GM23338 (cell line): ENCODE measurements at regions not wholly inside any gene's neighbourhood (a gene's known extent, or its start where the extent isn't known, plus 50 kb on each side); places are given as distances from the start of the nearest gene placed in this dataset.

Experiments used
- ATAC-seq: fragments of 200-7000 bp; cut with Tn5 transposase; 3 replicates; pipeline ENCODE4 v1.9.1; 2020
- DNase-seq: peaks from one replicate; pipeline ENCODE4 v3.0.0-alpha.2; 2015; ENCODE audit warnings: low spot score
- H2AFZ ChIP-seq: fragments of 200-600 bp; sonication (generic); 2 replicates; pipeline ENCODE4 v1.8.0; 2016; ENCODE audit warnings: antibody characterized with exemption, mild to moderate bottlenecking, moderate library complexity
- H3F3A ChIP-seq: fragments of 200-600 bp; sonication (generic); replicated peaks from 2 replicates; pipeline ENCODE4 v1.8.0; 2017; ENCODE audit warnings: antibody characterized with exemption, mixed run types, low read depth
- H3K27ac ChIP-seq: fragments of 200-600 bp; sonication (generic); 2 replicates; pipeline ENCODE4 v1.6.1; 2016; ENCODE audit warnings: low read depth
- H3K27me3 ChIP-seq: fragments of 200-600 bp; sonication (generic); 2 replicates; pipeline ENCODE4 v1.8.0; 2016; ENCODE audit warnings: mild to moderate bottlenecking, mixed run types, moderate library complexity; ENCODE audit not compliant: insufficient read depth
- H3K36me3 ChIP-seq: fragments of 200-600 bp; sonication (generic); 2 replicates; pipeline ENCODE4 v1.8.0; 2016; ENCODE audit warnings: mild to moderate bottlenecking; ENCODE audit not compliant: insufficient read depth
- H3K4me1 ChIP-seq: fragments of 200-600 bp; sonication (generic); 2 replicates; pipeline ENCODE4 v1.8.0; 2016; ENCODE audit warnings: mild to moderate bottlenecking, moderate library complexity; ENCODE audit not compliant: insufficient read depth
- H3K4me2 ChIP-seq: fragments of 200-600 bp; sonication (generic); 2 replicates; pipeline ENCODE4 v1.7.1; 2017; ENCODE audit warnings: mixed run types
- H3K4me3 ChIP-seq: fragments of 200-600 bp; sonication (generic); 2 replicates; pipeline ENCODE4 v1.6.1; 2016; ENCODE audit warnings: mixed run types
- H3K79me2 ChIP-seq: fragments of 200-600 bp; sonication (generic); replicated peaks from 2 replicates; pipeline ENCODE4 v1.8.0; 2017; ENCODE audit warnings: mild to moderate bottlenecking; ENCODE audit not compliant: insufficient read depth
- H3K9me2 ChIP-seq: fragments of 200-600 bp; sonication (generic); 2 replicates; pipeline ENCODE4 v1.8.0; 2017; ENCODE audit not compliant: insufficient read depth
- H4K20me1 ChIP-seq: fragments of 200-600 bp; sonication (generic); replicated peaks from 2 replicates; pipeline ENCODE4 v1.8.0; 2017; ENCODE audit warnings: mild to moderate bottlenecking; ENCODE audit not compliant: insufficient read depth
- H3K27ac Mint-ChIP-seq: 2 replicates; pipeline ENCODE4 v1.8.0; 2020; ENCODE audit warnings: inconsistent platforms, mild to moderate bottlenecking, moderate library complexity, mixed read lengths
- H3K27me3 Mint-ChIP-seq: 3 replicates; pipeline ENCODE4 v1.8.0; 2022; ENCODE audit warnings: low read depth, mild to moderate bottlenecking, moderate library complexity, mixed read lengths, inconsistent platforms; ENCODE audit not compliant: insufficient read depth, poor library complexity
- H3K36me3 Mint-ChIP-seq: 3 replicates; pipeline ENCODE4 v1.8.0; 2021; ENCODE audit warnings: low read depth, mild to moderate bottlenecking, inconsistent platforms, moderate library complexity, mixed read lengths
- H3K4me1 Mint-ChIP-seq: 3 replicates; pipeline ENCODE4 v1.8.0; 2020; ENCODE audit warnings: mild to moderate bottlenecking, inconsistent platforms, mixed read lengths
- H3K4me3 Mint-ChIP-seq: 3 replicates; pipeline ENCODE4 v1.8.0; 2021; ENCODE audit warnings: moderate library complexity, mild to moderate bottlenecking, inconsistent platforms, mixed read lengths
- H3K9me3 Mint-ChIP-seq: 3 replicates; pipeline ENCODE4 v1.8.0; 2020; ENCODE audit warnings: moderate library complexity, mild to moderate bottlenecking, inconsistent platforms, mixed read lengths
- CREB1 ChIP-seq: fragments of 250-450 bp; sonication (Bioruptor Pico); IDR thresholded peaks from 2 replicates; pipeline ENCODE4 v1.5.0; 2020; ENCODE audit warnings: low read depth, mild to moderate bottlenecking, moderate library complexity
- CTCF ChIP-seq, 2 experiments: fragments of 200-600 bp in 1 of 2; sonication (generic) in 1 of 2; conservative IDR thresholded peaks; 2 replicates each; pipeline versions ENCODE4 v1.5.1 to v1.6.1; 2016 to 2017; ENCODE audit warnings: antibody characterized with exemption in 2 of 2, low read depth in 2 of 2, mild to moderate bottlenecking in 2 of 2, moderate library complexity in 1 of 2
- ETS1 ChIP-seq: IDR thresholded peaks from 2 replicates; pipeline ENCODE4 v1.6.1; 2016; ENCODE audit warnings: antibody characterized with exemption
- EZH2 ChIP-seq: fragments of 200-600 bp; sonication (generic); IDR thresholded peaks from one replicate; pipeline ENCODE4 v1.8.0; 2017; ENCODE audit warnings: antibody characterized with exemption, mild to moderate bottlenecking, low read depth; ENCODE audit not compliant: unreplicated experiment
- EZH2phosphoT487 ChIP-seq: fragments of 200-600 bp; sonication (generic); IDR thresholded peaks from one replicate; pipeline ENCODE4 v1.8.1; 2018; ENCODE audit warnings: antibody characterized with exemption; ENCODE audit not compliant: unreplicated experiment
- JUNB ChIP-seq: IDR thresholded peaks from one replicate; pipeline ENCODE4 v1.6.1; 2016; ENCODE audit warnings: antibody characterized with exemption; ENCODE audit not compliant: unreplicated experiment
- NANOG ChIP-seq: IDR thresholded peaks from 2 replicates; pipeline ENCODE4 v1.6.1; 2016; ENCODE audit warnings: antibody characterized with exemption, borderline replicate concordance
- REST ChIP-seq: IDR thresholded peaks from one replicate; pipeline ENCODE4 v1.6.1; 2018; ENCODE audit warnings: antibody characterized with exemption; ENCODE audit not compliant: unreplicated experiment
- STAT1 ChIP-seq: IDR thresholded peaks from one replicate; pipeline ENCODE4 v1.6.1; 2016; ENCODE audit warnings: antibody characterized with exemption; ENCODE audit not compliant: unreplicated experiment
- ZNF114 ChIP-seq: fragments of 250-450 bp; sonication (Bioruptor Pico); IDR thresholded peaks from 2 replicates; pipeline ENCODE4 v1.5.0; 2020; ENCODE audit warnings: mild to moderate bottlenecking, moderate library complexity
- ZNF331 ChIP-seq: fragments of 250-450 bp; sonication (Bioruptor Pico); IDR thresholded peaks from 2 replicates; pipeline ENCODE4 v1.5.0; 2020; ENCODE audit warnings: low read depth, mild to moderate bottlenecking, moderate library complexity

GRCh38 chr20:48096957-48097890 is 311.9 kb upstream of the SULF2 start (continued):
- TF ChIP-seq CTCF (conservative IDR thresholded peaks at IDR 0.05; ENCODE audit: low read depth in 2 of 2) (no peak), CREB1 (no peak)

GRCh38 chr20:48096212-48096875 is 311.1 kb upstream of the SULF2 start:
- 0 out of 2 replicates have a peak overlapping the region, but pooled peaks have one; percentile 10 for H2AFZ ChIP-seq
- no peak overlapping the region for H3K27ac Mint-ChIP-seq
- TF ChIP-seq ZNF331 (CRISPR knock-in tag), result no peak
- TF ChIP-seq ETS1, result no peak
- TF ChIP-seq NANOG, result no peak
- no peak for TF ChIP-seq EZH2phosphoT487
- TF ChIP-seq CREB1, result no peak
- no peak for TF ChIP-seq EZH2
- TF ChIP-seq ZNF114 (CRISPR knock-in tag), result no peak
- no peak for TF ChIP-seq REST
- no peak for TF ChIP-seq STAT1
- TF ChIP-seq JUNB, result no peak
- TF ChIP-seq CTCF (conservative IDR thresholded peaks at IDR 0.05; ENCODE audit: low read depth in 2 of 2), result no peak

More at GRCh38 chr20:48096212-48096875, 311.1 kb upstream of the SULF2 start:
- Histone ChIP-seq H3K4me2 (no peak overlapping the region), H3F3A (no peaks in the 10 kb centered on the region), H3K27me3 (no peaks in the 10 kb centered on the region), H3K79me2 (no peaks in the 10 kb centered on the region), H3K27ac (no peak overlapping the region), H3K4me3 (no peak overlapping the region), H3K4me1 (no peaks in the 10 kb centered on the region), H3K9me2 (0 out of 2 replicates have a peak, but pooled peaks cover 4% of the 10 kb centered on the region), H4K20me1 (no peaks in the 10 kb centered on the region), H3K36me3 (no peaks in the 10 kb centered on the region)
- H3K36me3 Mint-ChIP-seq, result no peaks in the 10 kb centered on the region
- ATAC-seq, result no peak
- H3K4me3 Mint-ChIP-seq, result no peak overlapping the region; the same call in 2 of the 3 replicates
- H3K27me3 Mint-ChIP-seq, result peaks cover 7% of the 10 kb centered on the region
- H3K9me3 Mint-ChIP-seq, result peaks cover 3% of the 10 kb centered on the region; the same call in 1 of the 3 replicates
- no peak for DNase-seq
- no peaks in the 10 kb centered on the region for H3K4me1 Mint-ChIP-seq
